H1 (cell line): ENCODE measurements at regions not wholly inside any gene's neighbourhood (a gene's known extent, or its start where the extent isn't known, plus 50 kb on each side); places are given as distances from the start of the nearest gene placed in this dataset.

Experiments
- EZH2 ChIP-seq: fragments of 200-600 bp; sonication (generic); IDR thresholded peaks from 2 replicates; pipeline ENCODE4 v1.7.1; 2012; ENCODE audit warnings: low read depth, mild to moderate bottlenecking, moderate library complexity, low read length, inconsistent platforms; ENCODE audit not compliant: severe bottlenecking
- HDAC2 ChIP-seq, 2 experiments: fragments of 300-600 bp in 1 of 2; sonication (generic) in 1 of 2; IDR thresholded peaks; 2 replicates each; pipeline ENCODE4 v1.6.1; 2011 to 2012; ENCODE audit warnings: low read depth in 2 of 2, low read length in 2 of 2, mild to moderate bottlenecking in 2 of 2, moderate library complexity in 2 of 2, borderline replicate concordance in 1 of 2, inconsistent platforms in 1 of 2
- RBBP5 ChIP-seq: IDR thresholded peaks from 2 replicates; pipeline ENCODE4 v1.7.1; 2012; ENCODE audit warnings: low read depth, mild to moderate bottlenecking, inconsistent platforms, low read length, moderate library complexity, borderline replicate concordance
- ZNF274 ChIP-seq: IDR thresholded peaks from 2 replicates; pipeline ENCODE4 v1.7.0; 2012; ENCODE audit warnings: low read length, borderline replicate concordance; ENCODE audit errors: extremely low read depth
- TF ChIP-seq, protein P1 (sequence below), 3 experiments: IDR thresholded peaks; 1 replicate in 2 of 3; 2 replicates in 1 of 3; pipeline versions ENCODE4 v1.5.1 to v1.6.1; 2011; ENCODE audit warnings: low read length in 3 of 3, mild to moderate bottlenecking in 3 of 3, inconsistent platforms in 2 of 3, low read depth in 1 of 3, moderate library complexity in 1 of 3; ENCODE audit not compliant: insufficient read depth in 1 of 3; ENCODE audit errors: control extremely low read depth in 1 of 3
- TF ChIP-seq, protein P2 (sequence below): IDR thresholded peaks from 2 replicates; pipeline ENCODE4 v1.6.1; 2011; ENCODE audit warnings: low read length, improper control_type of control experiment
- TF ChIP-seq, protein P3 (sequence below): IDR thresholded peaks from 2 replicates; pipeline ENCODE4 v1.6.1; 2012; ENCODE audit warnings: inconsistent platforms

DNA sequence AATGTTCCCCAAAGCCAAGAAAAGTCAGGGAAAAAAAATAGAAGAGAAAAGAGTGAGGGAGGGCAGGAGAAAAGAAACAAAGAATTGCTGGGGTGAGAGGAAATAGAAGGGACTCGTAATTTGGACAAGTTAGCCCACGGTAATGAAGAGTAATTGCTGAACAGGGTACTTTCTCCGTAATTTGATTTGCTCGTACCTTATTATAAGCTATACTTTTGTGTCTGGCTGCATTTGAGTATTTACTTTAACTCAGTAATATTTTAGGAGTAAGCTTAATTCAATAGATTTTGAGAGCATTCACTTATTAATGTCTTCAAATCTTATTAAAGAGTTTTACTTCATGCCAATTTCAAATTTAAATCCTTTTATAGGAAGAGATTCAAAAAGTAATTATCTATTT is 527.5 kb downstream of the COL11A1 start:
- TF ChIP-seq, protein P1, sequence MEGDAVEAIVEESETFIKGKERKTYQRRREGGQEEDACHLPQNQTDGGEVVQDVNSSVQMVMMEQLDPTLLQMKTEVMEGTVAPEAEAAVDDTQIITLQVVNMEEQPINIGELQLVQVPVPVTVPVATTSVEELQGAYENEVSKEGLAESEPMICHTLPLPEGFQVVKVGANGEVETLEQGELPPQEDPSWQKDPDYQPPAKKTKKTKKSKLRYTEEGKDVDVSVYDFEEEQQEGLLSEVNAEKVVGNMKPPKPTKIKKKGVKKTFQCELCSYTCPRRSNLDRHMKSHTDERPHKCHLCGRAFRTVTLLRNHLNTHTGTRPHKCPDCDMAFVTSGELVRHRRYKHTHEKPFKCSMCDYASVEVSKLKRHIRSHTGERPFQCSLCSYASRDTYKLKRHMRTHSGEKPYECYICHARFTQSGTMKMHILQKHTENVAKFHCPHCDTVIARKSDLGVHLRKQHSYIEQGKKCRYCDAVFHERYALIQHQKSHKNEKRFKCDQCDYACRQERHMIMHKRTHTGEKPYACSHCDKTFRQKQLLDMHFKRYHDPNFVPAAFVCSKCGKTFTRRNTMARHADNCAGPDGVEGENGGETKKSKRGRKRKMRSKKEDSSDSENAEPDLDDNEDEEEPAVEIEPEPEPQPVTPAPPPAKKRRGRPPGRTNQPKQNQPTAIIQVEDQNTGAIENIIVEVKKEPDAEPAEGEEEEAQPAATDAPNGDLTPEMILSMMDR (IDR thresholded peaks at IDR 0.05; ENCODE audit: control extremely low read depth in 1 of 3, insufficient read depth in 1 of 3, low read depth in 1 of 3, low read length in 3 of 3): no peak
- TF ChIP-seq, protein P2, sequence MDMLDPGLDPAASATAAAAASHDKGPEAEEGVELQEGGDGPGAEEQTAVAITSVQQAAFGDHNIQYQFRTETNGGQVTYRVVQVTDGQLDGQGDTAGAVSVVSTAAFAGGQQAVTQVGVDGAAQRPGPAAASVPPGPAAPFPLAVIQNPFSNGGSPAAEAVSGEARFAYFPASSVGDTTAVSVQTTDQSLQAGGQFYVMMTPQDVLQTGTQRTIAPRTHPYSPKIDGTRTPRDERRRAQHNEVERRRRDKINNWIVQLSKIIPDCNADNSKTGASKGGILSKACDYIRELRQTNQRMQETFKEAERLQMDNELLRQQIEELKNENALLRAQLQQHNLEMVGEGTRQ: no peak
- TF ChIP-seq EZH2 (no peak), ZNF274 (no peak), RBBP5 (no peak), HDAC2 (IDR thresholded peaks at IDR 0.05; ENCODE audit: borderline replicate concordance in 1 of 2, low read depth in 2 of 2, low read length in 2 of 2) (no peak)
- TF ChIP-seq, protein P3, sequence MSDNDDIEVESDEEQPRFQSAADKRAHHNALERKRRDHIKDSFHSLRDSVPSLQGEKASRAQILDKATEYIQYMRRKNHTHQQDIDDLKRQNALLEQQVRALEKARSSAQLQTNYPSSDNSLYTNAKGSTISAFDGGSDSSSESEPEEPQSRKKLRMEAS: no peak
